Activated naive CD4-positive, alpha-beta T cell treated with anti-CD3 and anti-CD28 coated beads, Interleukin-2, amount 50 U/mL, for 72 hours (primary cell): ENCODE measurements at regions not wholly inside any gene's neighbourhood (a gene's known extent, or its start where the extent isn't known, plus 50 kb on each side); places are given as distances from the start of the nearest gene placed in this dataset.

ENCODE experiments used
- ATAC-seq, 2 donors: fragments of 150-1000 bp; cut with Tn5 transposase; 2 replicates each; pipeline ENCODE4 v1.10.0; 2021; ENCODE audit warnings: mild to moderate bottlenecking in 2 of 2, moderate library complexity in 2 of 2
- DNase-seq, 2 donors: peaks; one replicate each; pipeline ENCODE4 v3.0.0; 2021 to 2022; ENCODE audit warnings: low spot score in 2 of 2
- H3K27ac Mint-ChIP-seq, 2 donors: one replicate each; pipeline ENCODE4 v1.8.0; 2022; ENCODE audit warnings: mild to moderate bottlenecking in 2 of 2, mixed read lengths in 2 of 2
- H3K36me3 Mint-ChIP-seq, 2 donors: one replicate each; pipeline ENCODE4 v1.8.0; 2022; ENCODE audit warnings: mixed read lengths in 2 of 2
- H3K9me3 Mint-ChIP-seq, 2 donors: one replicate each; pipeline ENCODE4 v1.8.0; 2022; ENCODE audit warnings: mixed read lengths in 2 of 2

GRCh38 chr1:164296172-164296571, 262.8 kb upstream of the PBX1 start:
- Mint-ChIP-seq H3K27ac (no peak overlapping the region), H3K36me3 (no peaks in the 10 kb centered on the region), H3K9me3 (peaks cover 10 to 28% of the 10 kb centered on the region in 2 donors)
- ATAC-seq (no peak), DNase-seq (no peak)

GRCh38 chr1:164308101-164308500, 250.9 kb upstream of the PBX1 start:
- Mint-ChIP-seq H3K9me3 (peaks cover 19 to 25% of the 10 kb centered on the region in 2 donors), H3K27ac (no peak overlapping the region), H3K36me3 (peaks cover 0 to 9% of the 10 kb centered on the region in 2 donors)
- no peak for ATAC-seq
- no peak for DNase-seq

GRCh38 chr1:164310166-164310565, 248.8 kb upstream of the PBX1 start:
- Mint-ChIP-seq H3K36me3 (peaks cover 0 to 3% of the 10 kb centered on the region in 2 donors), H3K9me3 (peaks cover 7 to 20% of the 10 kb centered on the region in 2 donors), H3K27ac (no peak overlapping the region)
- ATAC-seq: no peak
- no peak for DNase-seq

GRCh38 chr1:164311377-164311776, 247.6 kb upstream of the PBX1 start:
- H3K9me3 Mint-ChIP-seq: peaks cover 4 to 21% of the 10 kb centered on the region in 2 donors

GRCh38 chr1:164320790-164321731, 237.9 kb upstream of the PBX1 start:
- Mint-ChIP-seq H3K9me3 (peaks cover 3 to 5% of the 10 kb centered on the region in 2 donors), H3K27ac (no peak overlapping the region), H3K36me3 (peaks cover 0 to 4% of the 10 kb centered on the region in 2 donors)
- no peak for ATAC-seq
- DNase-seq: no peak

More at GRCh38 chr1:164311377-164311776, 247.6 kb upstream of the PBX1 start:
- Mint-ChIP-seq H3K27ac (no peak overlapping the region), H3K36me3 (no peaks in the 10 kb centered on the region)
- DNase-seq: no peak
- ATAC-seq: no peak

GRCh38 chr1:164325786-164326185, 233.2 kb upstream of the PBX1 start:
- ATAC-seq: no peak
- Mint-ChIP-seq H3K27ac (no peak overlapping the region), H3K9me3 (peaks cover 13 to 17% of the 10 kb centered on the region in 2 donors), H3K36me3 (peaks cover 0 to 5% of the 10 kb centered on the region in 2 donors)
- no peak for DNase-seq

- peaks cover 9 to 24% of the 10 kb centered on the region in 2 donors for H3K9me3 Mint-ChIP-seq
- ATAC-seq: no peak
- H3K27ac Mint-ChIP-seq: no peak overlapping the region
- no peak for DNase-seq
- H3K36me3 Mint-ChIP-seq: no peaks in the 10 kb centered on the region
These were observed 225.6 kb upstream of the PBX1 start for GRCh38 chr1:164333387-164333786.

- Mint-ChIP-seq H3K36me3 (peaks cover 0 to 9% of the 10 kb centered on the region in 2 donors), H3K27ac (no peak overlapping the region), H3K9me3 (peaks cover 16 to 35% of the 10 kb centered on the region in 2 donors)
- DNase-seq (no peak), ATAC-seq (no peak)
These were observed 221.6 kb upstream of the PBX1 start for GRCh38 chr1:164337394-164337793.

GRCh38 chr1:164337885-164338284, 221.1 kb upstream of the PBX1 start:
- Mint-ChIP-seq H3K36me3 (peaks cover 0 to 12% of the 10 kb centered on the region in 2 donors), H3K9me3 (peaks cover 17 to 36% of the 10 kb centered on the region in 2 donors), H3K27ac (no peak overlapping the region)
- DNase-seq (no peak), ATAC-seq (no peak)

- Mint-ChIP-seq H3K9me3 (peaks cover 26 to 41% of the 10 kb centered on the region in 2 donors), H3K27ac (no peak overlapping the region), H3K36me3 (peaks cover 0 to 34% of the 10 kb centered on the region in 2 donors)
- ATAC-seq (no peak), DNase-seq (no peak)
These were observed 215.8 kb upstream of the PBX1 start for GRCh38 chr1:164343189-164343588.

GRCh38 chr1:164347980-164348379, 211.0 kb upstream of the PBX1 start:
- ATAC-seq: no peak
- H3K9me3 Mint-ChIP-seq: peaks cover 38 to 43% of the 10 kb centered on the region in 2 donors
- H3K36me3 Mint-ChIP-seq: peaks cover 6 to 41% of the 10 kb centered on the region in 2 donors
- DNase-seq: no peak
- H3K27ac Mint-ChIP-seq: no peak overlapping the region

- Mint-ChIP-seq H3K27ac (no peak overlapping the region), H3K9me3 (peaks cover 23 to 24% of the 10 kb centered on the region in 2 donors), H3K36me3 (peaks cover 0 to 12% of the 10 kb centered on the region in 2 donors)
- DNase-seq: no peak
- ATAC-seq: no peak
These were observed 202.5 kb upstream of the PBX1 start for GRCh38 chr1:164356511-164356910.

- DNase-seq (no peak), ATAC-seq (no peak)
- peaks cover 0 to 23% of the 10 kb centered on the region in 2 donors for H3K36me3 Mint-ChIP-seq
- peaks cover 26 to 35% of the 10 kb centered on the region in 2 donors for H3K9me3 Mint-ChIP-seq
- H3K27ac Mint-ChIP-seq: no peak overlapping the region
These were observed 198.7 kb upstream of the PBX1 start for GRCh38 chr1:164360265-164360664.

GRCh38 chr1:164361927-164362326, 197.1 kb upstream of the PBX1 start:
- Mint-ChIP-seq H3K27ac (no peak overlapping the region), H3K36me3 (peaks cover 0 to 19% of the 10 kb centered on the region in 2 donors)

GRCh38 chr1:164363980-164364379, 195.0 kb upstream of the PBX1 start:
- DNase-seq (no peak), ATAC-seq (no peak)
- Mint-ChIP-seq H3K36me3 (peaks cover 0 to 17% of the 10 kb centered on the region in 2 donors), H3K9me3 (peaks cover 26 to 31% of the 10 kb centered on the region in 2 donors), H3K27ac (no peak overlapping the region)

More at GRCh38 chr1:164361927-164362326, 197.1 kb upstream of the PBX1 start:
- ATAC-seq (no peak), DNase-seq (no peak)
- peaks cover 26 to 28% of the 10 kb centered on the region in 2 donors for H3K9me3 Mint-ChIP-seq

GRCh38 chr1:164366014-164366413, 193.0 kb upstream of the PBX1 start:
- peaks cover 23 to 33% of the 10 kb centered on the region in 2 donors for H3K9me3 Mint-ChIP-seq
- H3K27ac Mint-ChIP-seq: no peak overlapping the region
- no peak for DNase-seq
- H3K36me3 Mint-ChIP-seq: peaks cover 0 to 17% of the 10 kb centered on the region in 2 donors
- ATAC-seq: no peak

GRCh38 chr1:164369698-164370365, 189.2 kb upstream of the PBX1 start:
- Mint-ChIP-seq H3K9me3 (peaks cover 23 to 37% of the 10 kb centered on the region in 2 donors), H3K36me3 (no peaks in the 10 kb centered on the region), H3K27ac (no peak overlapping the region)
- ATAC-seq (no peak), DNase-seq (no peak)
